Right ventricle myocardium inferior (tissue), 1 donor: ENCODE measurements at regions not wholly inside any gene's neighbourhood (a gene's known extent, or its start where the extent isn't known, plus 50 kb on each side); places are given as distances from the start of the nearest gene placed in this dataset.
A peak's percentile ranks its signal among the peaks of the same experiment; 100 is the strongest.

Source experiments
- ATAC-seq: fragments of 200-7000 bp; cut with Tn5 transposase; one replicate; pipeline ENCODE4 v1.9.1; 2020; ENCODE audit warnings: mild to moderate bottlenecking, moderate library complexity
- DNase-seq: peaks from one replicate; pipeline ENCODE4 v3.0.0; 2021; ENCODE audit errors: missing footprints
- intact Hi-C: fragments of 100-400 bp; cut with DNase I; formaldehyde crosslinking; loops from one replicate; pipeline ENCODE4 v1.11.0; 2022
- donor health status: DM: no; HTN: yes; CAD: no; lungs with severe emphysema.

GRCh38 chr3:145942052-145942451 is 218.9 kb downstream of the PLOD2 start:
- DNase-seq: no peak
- intact Hi-C loops: no loop called here

GRCh38 chr3:145943952-145944351 is 217.0 kb downstream of the PLOD2 start:
- intact Hi-C loops: no loop called here
- ATAC-seq: no peak
- no peak for DNase-seq

More at GRCh38 chr3:145942052-145942451, 218.9 kb downstream of the PLOD2 start:
- no peak for ATAC-seq

GRCh38 chr3:145951441-145951840 is 209.5 kb downstream of the PLOD2 start:
- DNase-seq: no peak
- no peak for ATAC-seq
- intact Hi-C loops: no loop called here

- intact Hi-C loops: no loop called here
- DNase-seq (no peak), ATAC-seq (peak; percentile 23)
Measured at GRCh38 chr3:145952536-145952935, 208.4 kb downstream of the PLOD2 start.

- ATAC-seq (no peak), DNase-seq (no peak)
- intact Hi-C loops: no loop called here
Measured at GRCh38 chr3:145953316-145953715, 207.7 kb downstream of the PLOD2 start.

GRCh38 chr3:145959457-145960088 is 201.4 kb downstream of the PLOD2 start:
- intact Hi-C loops: no loop called here
- ATAC-seq: no peak

GRCh38 chr3:145963111-145963510 is 197.9 kb downstream of the PLOD2 start:
- DNase-seq (no peak), ATAC-seq (no peak)
- intact Hi-C loops: no loop called here

More at GRCh38 chr3:145959457-145960088, 201.4 kb downstream of the PLOD2 start:
- no peak for DNase-seq

GRCh38 chr3:145967043-145967442 is 193.9 kb downstream of the PLOD2 start:
- no peak for ATAC-seq
- intact Hi-C loops: no loop called here
- no peak for DNase-seq

- intact Hi-C loops: no loop called here
- ATAC-seq (no peak), DNase-seq (no peak)
Measured at GRCh38 chr3:145971186-145971585, 189.8 kb downstream of the PLOD2 start.

GRCh38 chr3:145972851-145973250 is 188.1 kb downstream of the PLOD2 start:
- ATAC-seq (no peak), DNase-seq (no peak)
- intact Hi-C loops: no loop called here

GRCh38 chr3:145981056-145981455 is 179.9 kb downstream of the PLOD2 start:
- no peak for ATAC-seq
- intact Hi-C loops: no loop called here
- DNase-seq: no peak

- ATAC-seq (no peak), DNase-seq (peak; percentile 32)
- intact Hi-C loops: no loop called here
Measured at GRCh38 chr3:145983101-145983500, 177.9 kb downstream of the PLOD2 start.
